Osteoblast (primary cell): ENCODE measurements at regions not wholly inside any gene's neighbourhood (a gene's known extent, or its start where the extent isn't known, plus 50 kb on each side); places are given as distances from the start of the nearest gene placed in this dataset.
A peak's percentile ranks its signal among the peaks of the same experiment; 100 is the strongest.

Experiments used
- DNase-seq: peaks from one replicate; pipeline ENCODE4 v3.0.0; 2011; ENCODE audit warnings: low spot score, mixed read lengths; ENCODE audit not compliant: insufficient read length; ENCODE audit errors: missing footprints
- H2AFZ ChIP-seq: 2 replicates; pipeline ENCODE4 v1.6.0; 2011; ENCODE audit warnings: mild to moderate bottlenecking, low read length
- H3K27ac ChIP-seq: 2 replicates; pipeline ENCODE4 v1.5.1; 2011; ENCODE audit warnings: mild to moderate bottlenecking, low read depth, low read length, moderate library complexity
- H3K27me3 ChIP-seq: 2 replicates; pipeline ENCODE4 v1.6.0; 2012; ENCODE audit warnings: mild to moderate bottlenecking, control low read depth, inconsistent platforms, low read length, moderate library complexity; ENCODE audit not compliant: insufficient read depth
- H3K36me3 ChIP-seq: 2 replicates; pipeline ENCODE4 v1.5.1; 2011; ENCODE audit warnings: mild to moderate bottlenecking, low read length, control low read depth, moderate library complexity; ENCODE audit not compliant: insufficient read depth
- H3K4me1 ChIP-seq: 2 replicates; pipeline ENCODE4 v1.5.1; 2011; ENCODE audit warnings: mild to moderate bottlenecking, low read length, control low read depth, moderate library complexity; ENCODE audit not compliant: insufficient read depth
- H3K4me2 ChIP-seq: 2 replicates; pipeline ENCODE4 v1.6.0; 2011; ENCODE audit warnings: mild to moderate bottlenecking, low read length; ENCODE audit not compliant: insufficient read depth
- H3K4me3 ChIP-seq: fragments of 200-600 bp; sonication (generic); 3 replicates; pipeline ENCODE4 v1.5.1; 2012; ENCODE audit warnings: mild to moderate bottlenecking, low read length, inconsistent platforms; ENCODE audit not compliant: insufficient read depth
- H3K79me2 ChIP-seq: 2 replicates; pipeline ENCODE4 v1.6.0; 2012; ENCODE audit warnings: mild to moderate bottlenecking, low read length, control low read depth, inconsistent platforms; ENCODE audit not compliant: insufficient read depth
- H3K9me3 ChIP-seq: 2 replicates; pipeline ENCODE4 v1.5.1; 2011; ENCODE audit warnings: low read depth, low read length, control low read depth
- H4K20me1 ChIP-seq: 2 replicates; pipeline ENCODE4 v1.6.0; 2012; ENCODE audit warnings: mild to moderate bottlenecking, low read length, control low read depth; ENCODE audit not compliant: insufficient read depth
- TF ChIP-seq, protein P1 (sequence below): IDR thresholded peaks from 2 replicates; pipeline ENCODE4 v1.5.1; 2011; ENCODE audit warnings: mild to moderate bottlenecking, low read depth, low read length, moderate library complexity; ENCODE audit errors: extremely low read depth

DNA sequence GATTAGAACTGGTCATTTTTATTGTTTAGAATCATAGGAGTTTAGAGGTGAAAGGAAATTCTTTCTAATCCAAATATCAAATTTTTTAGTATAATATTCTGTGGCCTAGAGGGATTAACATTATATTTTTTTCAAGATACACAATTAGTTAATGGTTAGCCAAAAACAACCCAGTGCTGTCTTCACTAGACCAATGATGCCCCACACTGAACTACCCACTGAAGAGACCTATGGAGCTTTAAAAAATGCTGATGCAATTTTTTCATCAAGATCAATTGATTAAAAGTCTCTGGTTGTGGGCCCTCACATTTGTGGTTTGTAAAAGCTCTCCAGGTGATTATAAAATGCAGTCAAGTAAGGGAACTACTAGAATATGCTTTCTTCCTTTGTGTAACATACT lies 274.1 kb upstream of the C9orf72 start:
- Histone ChIP-seq H3K9me3 (no peaks in the 10 kb centered on the region), H3K27me3 (no peaks in the 10 kb centered on the region), H3K4me3 (no peak overlapping the region), H3K27ac (no peak overlapping the region), H3K4me1 (no peaks in the 10 kb centered on the region), H3K4me2 (no peak overlapping the region), H3K79me2 (no peaks in the 10 kb centered on the region), H4K20me1 (no peaks in the 10 kb centered on the region), H3K36me3 (no peaks in the 10 kb centered on the region), H2AFZ (no peak overlapping the region)
- DNase-seq: no peak
- TF ChIP-seq, protein P1, sequence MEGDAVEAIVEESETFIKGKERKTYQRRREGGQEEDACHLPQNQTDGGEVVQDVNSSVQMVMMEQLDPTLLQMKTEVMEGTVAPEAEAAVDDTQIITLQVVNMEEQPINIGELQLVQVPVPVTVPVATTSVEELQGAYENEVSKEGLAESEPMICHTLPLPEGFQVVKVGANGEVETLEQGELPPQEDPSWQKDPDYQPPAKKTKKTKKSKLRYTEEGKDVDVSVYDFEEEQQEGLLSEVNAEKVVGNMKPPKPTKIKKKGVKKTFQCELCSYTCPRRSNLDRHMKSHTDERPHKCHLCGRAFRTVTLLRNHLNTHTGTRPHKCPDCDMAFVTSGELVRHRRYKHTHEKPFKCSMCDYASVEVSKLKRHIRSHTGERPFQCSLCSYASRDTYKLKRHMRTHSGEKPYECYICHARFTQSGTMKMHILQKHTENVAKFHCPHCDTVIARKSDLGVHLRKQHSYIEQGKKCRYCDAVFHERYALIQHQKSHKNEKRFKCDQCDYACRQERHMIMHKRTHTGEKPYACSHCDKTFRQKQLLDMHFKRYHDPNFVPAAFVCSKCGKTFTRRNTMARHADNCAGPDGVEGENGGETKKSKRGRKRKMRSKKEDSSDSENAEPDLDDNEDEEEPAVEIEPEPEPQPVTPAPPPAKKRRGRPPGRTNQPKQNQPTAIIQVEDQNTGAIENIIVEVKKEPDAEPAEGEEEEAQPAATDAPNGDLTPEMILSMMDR: no peak

DNA sequence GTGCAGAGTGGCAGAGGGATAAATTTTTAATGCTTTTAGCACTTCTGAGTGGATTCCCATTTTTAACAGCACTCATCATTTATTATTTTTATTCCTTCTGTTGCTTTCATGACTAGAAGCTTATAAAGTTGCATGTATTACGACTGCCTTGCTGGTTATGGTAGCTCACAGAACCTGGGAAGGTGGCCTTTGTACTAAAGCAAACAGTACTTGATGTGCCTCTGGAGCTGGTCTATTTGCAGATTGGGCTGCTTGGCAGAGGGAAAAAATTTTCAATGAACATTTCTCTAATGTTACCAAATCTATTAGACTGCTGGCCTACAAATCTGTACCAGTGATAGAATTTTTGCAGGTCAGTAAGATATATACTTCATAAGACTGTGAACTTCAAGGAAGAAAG lies 274.5 kb upstream of the C9orf72 start:
- H3K36me3 ChIP-seq: no peaks in the 10 kb centered on the region
- no peaks in the 10 kb centered on the region for H4K20me1 ChIP-seq
- no peak overlapping the region for H3K4me3 ChIP-seq
- no peak overlapping the region for H3K27ac ChIP-seq
- no peak for DNase-seq
- H3K4me2 ChIP-seq: no peak overlapping the region
- no peaks in the 10 kb centered on the region for H3K9me3 ChIP-seq
- no peaks in the 10 kb centered on the region for H3K79me2 ChIP-seq
- TF ChIP-seq, protein P1: no peak
- no peaks in the 10 kb centered on the region for H3K27me3 ChIP-seq
- no peak overlapping the region for H2AFZ ChIP-seq
- H3K4me1 ChIP-seq: no peaks in the 10 kb centered on the region

DNA sequence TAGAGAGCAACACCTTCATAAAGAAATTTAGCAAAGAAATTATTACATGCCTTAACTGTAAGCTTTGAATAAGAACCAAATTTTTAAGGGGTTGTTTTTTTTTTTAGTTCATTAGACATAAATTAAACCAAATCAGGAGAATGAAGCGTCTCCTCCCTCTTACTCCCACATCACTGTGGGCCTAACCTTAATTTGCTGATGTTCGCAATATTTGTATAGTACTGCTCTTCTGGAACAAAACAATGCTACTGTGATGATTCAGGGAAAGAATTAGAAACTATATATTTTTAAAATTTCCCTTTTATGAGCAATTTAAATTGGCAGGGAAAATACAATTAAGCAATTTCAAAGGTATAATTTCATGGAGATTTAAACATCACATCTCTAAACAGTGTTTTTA lies 275.0 kb upstream of the C9orf72 start:
- Histone ChIP-seq H3K4me3 (no peak overlapping the region), H3K36me3 (no peaks in the 10 kb centered on the region), H3K79me2 (no peaks in the 10 kb centered on the region), H4K20me1 (no peaks in the 10 kb centered on the region), H3K27me3 (no peaks in the 10 kb centered on the region), H3K9me3 (no peaks in the 10 kb centered on the region), H3K4me1 (no peaks in the 10 kb centered on the region), H3K27ac (no peak overlapping the region), H3K4me2 (no peak overlapping the region), H2AFZ (no peak overlapping the region)
- TF ChIP-seq, protein P1: no peak
- no peak for DNase-seq

DNA sequence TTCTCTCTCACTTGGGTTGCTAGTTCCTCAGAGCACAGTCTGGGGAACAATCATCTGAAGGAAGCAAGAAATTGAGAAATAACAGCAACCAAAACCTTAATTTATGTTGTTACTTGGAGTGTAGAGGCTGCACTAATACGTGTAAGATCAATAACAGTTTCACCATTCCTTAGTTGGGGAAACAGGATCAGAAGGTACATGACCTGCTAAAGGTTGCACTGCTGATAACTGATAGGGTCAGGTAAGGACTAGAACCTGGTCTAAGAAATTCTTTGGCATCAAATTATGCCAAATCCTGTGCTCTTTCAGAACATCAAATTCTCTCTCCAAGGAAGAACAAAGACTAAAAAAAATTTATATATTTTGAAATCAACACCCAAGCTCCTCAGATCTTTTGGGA lies 278.6 kb upstream of the C9orf72 start:
- H4K20me1 ChIP-seq: no peaks in the 10 kb centered on the region
- no peak overlapping the region for H2AFZ ChIP-seq
- no peak overlapping the region for H3K4me2 ChIP-seq
- no peaks in the 10 kb centered on the region for H3K4me1 ChIP-seq
- no peaks in the 10 kb centered on the region for H3K27me3 ChIP-seq
- no peak overlapping the region for H3K4me3 ChIP-seq
- no peaks in the 10 kb centered on the region for H3K9me3 ChIP-seq
- no peaks in the 10 kb centered on the region for H3K36me3 ChIP-seq
- peak; percentile 4 for DNase-seq
- TF ChIP-seq, protein P1: no peak
- no peak overlapping the region for H3K27ac ChIP-seq
- H3K79me2 ChIP-seq: no peaks in the 10 kb centered on the region
